ENCODE measurements at regions not wholly inside any gene's neighbourhood (a gene's known extent, or its start where the extent isn't known, plus 50 kb on each side); places are given as distances from the start of the nearest gene placed in this dataset.

- DNase-seq (no peak), ATAC-seq (no peak)
- no peaks in the 10 kb centered on the region for H3K9me3 Mint-ChIP-seq
- H3K27me3 Mint-ChIP-seq: peaks cover 45% of the 10 kb centered on the region
- no peak overlapping the region for H3K4me3 Mint-ChIP-seq
- no peak overlapping the region for H3K27ac Mint-ChIP-seq
- no peaks in the 10 kb centered on the region for H3K4me1 Mint-ChIP-seq
These were observed 400.9 kb upstream of the IRX1 start for GRCh38 chr5:3194684-3195083.

GRCh38 chr5:3194271-3194670 lies 401.4 kb upstream of the IRX1 start:
- ATAC-seq: no peak
- Mint-ChIP-seq H3K27me3 (peaks cover 41% of the 10 kb centered on the region), H3K9me3 (no peaks in the 10 kb centered on the region), H3K4me1 (no peaks in the 10 kb centered on the region), H3K4me3 (no peak overlapping the region), H3K27ac (no peak overlapping the region)
- DNase-seq: no peak

GRCh38 chr5:3191585-3191984 lies 404.0 kb upstream of the IRX1 start:
- DNase-seq (no peak), ATAC-seq (no peak)
- no peaks in the 10 kb centered on the region for H3K9me3 Mint-ChIP-seq
- H3K4me1 Mint-ChIP-seq: no peaks in the 10 kb centered on the region
- no peak overlapping the region for H3K4me3 Mint-ChIP-seq
- H3K27me3 Mint-ChIP-seq: peaks cover 17% of the 10 kb centered on the region
- H3K27ac Mint-ChIP-seq: no peak overlapping the region

- ATAC-seq (no peak), DNase-seq (no peak)
- no peak overlapping the region for H3K4me3 Mint-ChIP-seq
- no peaks in the 10 kb centered on the region for H3K4me1 Mint-ChIP-seq
- no peaks in the 10 kb centered on the region for H3K9me3 Mint-ChIP-seq
- H3K27ac Mint-ChIP-seq: no peak overlapping the region
- H3K27me3 Mint-ChIP-seq: peaks cover 17% of the 10 kb centered on the region
These were observed 404.7 kb upstream of the IRX1 start for GRCh38 chr5:3190930-3191329.

- DNase-seq (no peak), ATAC-seq (no peak)
- Mint-ChIP-seq H3K27ac (no peak overlapping the region), H3K4me3 (no peak overlapping the region), H3K27me3 (peaks cover 15% of the 10 kb centered on the region), H3K9me3 (no peaks in the 10 kb centered on the region), H3K4me1 (no peaks in the 10 kb centered on the region)
These were observed 405.2 kb upstream of the IRX1 start for GRCh38 chr5:3190433-3190832.

- H3K4me3 Mint-ChIP-seq: no peak overlapping the region
- no peak overlapping the region for H3K27ac Mint-ChIP-seq
- ATAC-seq: no peak
- no peaks in the 10 kb centered on the region for H3K9me3 Mint-ChIP-seq
- no peak for DNase-seq
- H3K27me3 Mint-ChIP-seq: no peaks in the 10 kb centered on the region
- H3K4me1 Mint-ChIP-seq: no peaks in the 10 kb centered on the region
These were observed 407.7 kb upstream of the IRX1 start for GRCh38 chr5:3187771-3188425.

GRCh38 chr5:3186736-3187405 lies 408.8 kb upstream of the IRX1 start:
- DNase-seq (no peak), ATAC-seq (no peak)
- H3K9me3 Mint-ChIP-seq: no peaks in the 10 kb centered on the region
- no peaks in the 10 kb centered on the region for H3K27me3 Mint-ChIP-seq
- H3K4me3 Mint-ChIP-seq: no peak overlapping the region
- H3K4me1 Mint-ChIP-seq: no peaks in the 10 kb centered on the region
- H3K27ac Mint-ChIP-seq: no peak overlapping the region

GRCh38 chr5:3186156-3186555 lies 409.5 kb upstream of the IRX1 start:
- no peaks in the 10 kb centered on the region for H3K27me3 Mint-ChIP-seq
- H3K4me1 Mint-ChIP-seq: no peaks in the 10 kb centered on the region
- ATAC-seq: no peak
- no peak for DNase-seq
- H3K4me3 Mint-ChIP-seq: no peak overlapping the region
- H3K9me3 Mint-ChIP-seq: no peaks in the 10 kb centered on the region
- no peak overlapping the region for H3K27ac Mint-ChIP-seq

- H3K9me3 Mint-ChIP-seq: no peaks in the 10 kb centered on the region
- H3K4me3 Mint-ChIP-seq: no peak overlapping the region
- ATAC-seq (no peak), DNase-seq (no peak)
- H3K4me1 Mint-ChIP-seq: no peaks in the 10 kb centered on the region
- no peak overlapping the region for H3K27ac Mint-ChIP-seq
- no peaks in the 10 kb centered on the region for H3K27me3 Mint-ChIP-seq
These were observed 410.1 kb upstream of the IRX1 start for GRCh38 chr5:3185488-3185887.

- Mint-ChIP-seq H3K4me1 (no peaks in the 10 kb centered on the region), H3K27ac (no peak overlapping the region), H3K4me3 (no peak overlapping the region), H3K9me3 (no peaks in the 10 kb centered on the region), H3K27me3 (no peaks in the 10 kb centered on the region)
- DNase-seq (no peak), ATAC-seq (no peak)
These were observed 413.3 kb upstream of the IRX1 start for GRCh38 chr5:3182133-3182876.

- Mint-ChIP-seq H3K27ac (no peak overlapping the region), H3K9me3 (no peaks in the 10 kb centered on the region), H3K27me3 (no peaks in the 10 kb centered on the region), H3K4me3 (no peak overlapping the region), H3K4me1 (no peaks in the 10 kb centered on the region)
- ATAC-seq (no peak), DNase-seq (no peak)
These were observed 414.0 kb upstream of the IRX1 start for GRCh38 chr5:3181671-3182070.

- no peak for ATAC-seq
- no peak for DNase-seq
- H3K4me3 Mint-ChIP-seq: no peak overlapping the region
- H3K4me1 Mint-ChIP-seq: no peaks in the 10 kb centered on the region
- no peak overlapping the region for H3K27ac Mint-ChIP-seq
- no peaks in the 10 kb centered on the region for H3K27me3 Mint-ChIP-seq
- no peaks in the 10 kb centered on the region for H3K9me3 Mint-ChIP-seq
These were observed 415.0 kb upstream of the IRX1 start for GRCh38 chr5:3180636-3181035.

- ATAC-seq (no peak), DNase-seq (no peak)
- Mint-ChIP-seq H3K27me3 (no peaks in the 10 kb centered on the region), H3K9me3 (no peaks in the 10 kb centered on the region), H3K4me1 (no peaks in the 10 kb centered on the region), H3K4me3 (no peak overlapping the region), H3K27ac (no peak overlapping the region)
These were observed 416.4 kb upstream of the IRX1 start for GRCh38 chr5:3179220-3179619.

GRCh38 chr5:3177338-3177737 lies 418.3 kb upstream of the IRX1 start:
- Mint-ChIP-seq H3K4me3 (no peak overlapping the region), H3K27ac (no peak overlapping the region), H3K9me3 (no peaks in the 10 kb centered on the region), H3K27me3 (no peaks in the 10 kb centered on the region), H3K4me1 (no peaks in the 10 kb centered on the region)
- ATAC-seq (no peak), DNase-seq (no peak)

GRCh38 chr5:3175416-3175815 lies 420.2 kb upstream of the IRX1 start:
- Mint-ChIP-seq H3K4me1 (no peaks in the 10 kb centered on the region), H3K27me3 (no peaks in the 10 kb centered on the region), H3K27ac (no peak overlapping the region), H3K9me3 (peaks cover 3 to 4% of the 10 kb centered on the region in 2 donors), H3K4me3 (no peak overlapping the region)
- no peak for DNase-seq
- no peak for ATAC-seq

- Mint-ChIP-seq H3K4me3 (no peak overlapping the region), H3K27me3 (peaks cover 3% of the 10 kb centered on the region), H3K4me1 (no peaks in the 10 kb centered on the region), H3K9me3 (peaks cover 24 to 42% of the 10 kb centered on the region in 2 donors), H3K27ac (no peak overlapping the region)
- DNase-seq (no peak), ATAC-seq (no peak)
These were observed 416.0 kb upstream of the IRX2 start for GRCh38 chr5:3167473-3167872.

Measured in stimulated activated naive CD8-positive, alpha-beta T cell treated with anti-CD3 and anti-CD28 coated beads, Interleukin-15, amount 100 ng/mL, for 72 hours (primary cell).